C4-2B (cell line): ENCODE measurements at regions not wholly inside any gene's neighbourhood (a gene's known extent, or its start where the extent isn't known, plus 50 kb on each side); places are given as distances from the start of the nearest gene placed in this dataset.

Source experiments
- H3K27ac ChIP-seq: fragments of 450-650 bp; 2 replicates; pipeline ENCODE4 v1.5.1; 2017
- CTCF ChIP-seq: fragments of 450-650 bp; conservative IDR thresholded peaks from 2 replicates; pipeline ENCODE4 v1.5.1; 2017; ENCODE audit warnings: mild to moderate bottlenecking
- ZFX ChIP-seq: fragments of 450-650 bp; IDR thresholded peaks from 2 replicates; pipeline ENCODE4 v1.6.1; 2017

- TF ChIP-seq CTCF (no peak), ZFX (no peak)
- H3K27ac ChIP-seq: no peak overlapping the region
These were observed 122.5 kb upstream of the KLF6 start for GRCh38 chr10:3907514-3907913.

- TF ChIP-seq ZFX: no peak
- no peak for TF ChIP-seq CTCF
- no peak overlapping the region for H3K27ac ChIP-seq
These were observed 121.6 kb upstream of the KLF6 start for GRCh38 chr10:3906511-3907111.

- no peak for TF ChIP-seq ZFX
- no peak for TF ChIP-seq CTCF
These were observed 119.5 kb upstream of the KLF6 start for GRCh38 chr10:3904419-3904960.

GRCh38 chr10:3902809-3903410, 117.9 kb upstream of the KLF6 start:
- TF ChIP-seq ZFX: no peak
- TF ChIP-seq CTCF: no peak
- H3K27ac ChIP-seq: no peak overlapping the region

More at GRCh38 chr10:3904419-3904960, 119.5 kb upstream of the KLF6 start:
- no peak overlapping the region for H3K27ac ChIP-seq

- TF ChIP-seq CTCF (no peak), ZFX (no peak)
- no peak overlapping the region for H3K27ac ChIP-seq
These were observed 117.2 kb upstream of the KLF6 start for GRCh38 chr10:3902054-3902808.

GRCh38 chr10:3901370-3901769, 116.4 kb upstream of the KLF6 start:
- TF ChIP-seq ZFX: no peak
- no peak for TF ChIP-seq CTCF
- no peak overlapping the region for H3K27ac ChIP-seq

GRCh38 chr10:3900391-3900790, 115.4 kb upstream of the KLF6 start:
- H3K27ac ChIP-seq: no peak overlapping the region
- TF ChIP-seq CTCF: no peak
- no peak for TF ChIP-seq ZFX
